ENCODE measurements at regions not wholly inside any gene's neighbourhood (a gene's known extent, or its start where the extent isn't known, plus 50 kb on each side); places are given as distances from the start of the nearest gene placed in this dataset.

GRCh38 chr9:104258296-104259011, 164.3 kb downstream of the SMC2 start:
- DNase-seq (ENCODE audit: low read depth), result no peak
- no peak overlapping the region for H3K4me3 ChIP-seq (ENCODE audit: control insufficient read depth, low read depth, low read length)
- no peak for TF ChIP-seq CTCF (IDR thresholded peaks at IDR 0.05; ENCODE audit: control insufficient read depth, insufficient read depth, low read depth, low read length, missing control alignments)

- DNase-seq (ENCODE audit: low read depth), result no peak
- no peak for TF ChIP-seq CTCF (IDR thresholded peaks at IDR 0.05; ENCODE audit: control insufficient read depth, insufficient read depth, low read depth, low read length, missing control alignments)
These were observed 165.9 kb downstream of the SMC2 start for GRCh38 chr9:104260004-104260403.

GRCh38 chr9:104263942-104264341, 169.8 kb downstream of the SMC2 start:
- TF ChIP-seq CTCF (IDR thresholded peaks at IDR 0.05; ENCODE audit: control insufficient read depth, insufficient read depth, low read depth, low read length, missing control alignments), result no peak
- H3K4me3 ChIP-seq (ENCODE audit: control insufficient read depth, low read depth, low read length), result no peak overlapping the region
- no peak for DNase-seq (ENCODE audit: low read depth)

More at GRCh38 chr9:104260004-104260403, 165.9 kb downstream of the SMC2 start:
- no peak overlapping the region for H3K4me3 ChIP-seq (ENCODE audit: control insufficient read depth, low read depth, low read length)

GRCh38 chr9:104264431-104264830, 170.3 kb downstream of the SMC2 start:
- no peak for TF ChIP-seq CTCF (IDR thresholded peaks at IDR 0.05; ENCODE audit: control insufficient read depth, insufficient read depth, low read depth, low read length, missing control alignments)
- H3K4me3 ChIP-seq (ENCODE audit: control insufficient read depth, low read depth, low read length), result no peak overlapping the region
- no peak for DNase-seq (ENCODE audit: low read depth)

- TF ChIP-seq CTCF (IDR thresholded peaks at IDR 0.05; ENCODE audit: control insufficient read depth, insufficient read depth, low read depth, low read length, missing control alignments), result no peak
- no peak overlapping the region for H3K4me3 ChIP-seq (ENCODE audit: control insufficient read depth, low read depth, low read length)
- no peak for DNase-seq (ENCODE audit: low read depth)
These were observed 175.3 kb downstream of the SMC2 start for GRCh38 chr9:104269374-104269773.

- TF ChIP-seq CTCF (IDR thresholded peaks at IDR 0.05; ENCODE audit: control insufficient read depth, insufficient read depth, low read depth, low read length, missing control alignments), result no peak
- H3K4me3 ChIP-seq (ENCODE audit: control insufficient read depth, low read depth, low read length), result no peak overlapping the region
- no peak for DNase-seq (ENCODE audit: low read depth)
These were observed 176.2 kb downstream of the SMC2 start for GRCh38 chr9:104269996-104270963.

All from AG09309 (cell line).